PFSK-1 (cell line): ENCODE measurements at regions not wholly inside any gene's neighbourhood (a gene's known extent, or its start where the extent isn't known, plus 50 kb on each side); places are given as distances from the start of the nearest gene placed in this dataset.

ENCODE experiments used
- FOXP2 ChIP-seq: optimal IDR thresholded peaks from 2 replicates; pipeline ENCODE3; 2011; ENCODE audit warnings: borderline replicate concordance, control low read depth, inconsistent platforms; ENCODE audit not compliant: insufficient read depth; ENCODE audit errors: extremely low read length, extremely low read depth
- POLR2AphosphoS5 ChIP-seq: IDR thresholded peaks from 2 replicates; pipeline ENCODE4 v1.6.1; 2012; ENCODE audit warnings: low read depth, mild to moderate bottlenecking, control low read depth, low read length, moderate library complexity
- REST ChIP-seq, 2 experiments: IDR thresholded peaks; 2 replicates each; pipeline versions ENCODE4 v1.6.1 to v1.8.0; 2011 to 2012; ENCODE audit warnings: low read depth in 2 of 2, low read length in 2 of 2, control low read depth in 1 of 2, inconsistent platforms in 1 of 2, mild to moderate bottlenecking in 1 of 2, moderate library complexity in 1 of 2; ENCODE audit not compliant: insufficient read depth in 1 of 2
- SIN3A ChIP-seq: IDR thresholded peaks from 2 replicates; pipeline ENCODE4 v1.6.1; 2012; ENCODE audit warnings: mild to moderate bottlenecking, low read length, moderate library complexity, borderline replicate concordance; ENCODE audit not compliant: insufficient read depth
- TAF1 ChIP-seq: IDR thresholded peaks from 2 replicates; pipeline ENCODE4 v1.6.1; 2012; ENCODE audit warnings: low read length, control low read depth, borderline replicate concordance; ENCODE audit not compliant: insufficient read depth

DNA sequence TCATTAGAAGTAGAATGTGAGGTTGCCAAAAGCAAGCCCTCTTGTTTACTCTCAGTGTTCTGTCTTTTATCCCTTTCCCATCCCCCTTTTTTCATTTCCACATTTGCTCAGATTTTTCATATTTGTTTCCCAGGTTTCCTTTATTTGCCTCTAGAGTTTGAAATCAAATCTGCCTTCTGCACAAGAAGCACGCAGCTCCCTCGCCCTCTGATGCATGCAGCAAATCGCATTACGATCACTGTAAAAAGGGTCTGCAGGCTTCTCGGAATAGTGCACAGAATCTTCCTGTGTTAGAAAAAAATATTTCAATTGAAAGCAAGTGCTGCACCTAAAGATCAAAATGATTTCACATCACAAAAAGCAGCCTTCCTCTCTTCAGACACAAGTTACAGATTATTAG lies 129.0 kb downstream of the GPAM start:
- TF ChIP-seq REST (IDR thresholded peaks at IDR 0.05; ENCODE audit: insufficient read depth in 1 of 2, low read depth in 2 of 2, low read length in 2 of 2) (no peak), TAF1 (no peak), POLR2AphosphoS5 (no peak), SIN3A (no peak), FOXP2 (no peak)
